RPMI8226 (cell line): ENCODE measurements at regions not wholly inside any gene's neighbourhood (a gene's known extent, or its start where the extent isn't known, plus 50 kb on each side); places are given as distances from the start of the nearest gene placed in this dataset.

ENCODE experiments used
- DNase-seq: peaks from one replicate; pipeline ENCODE4 v3.0.0-alpha.2; 2015

DNA sequence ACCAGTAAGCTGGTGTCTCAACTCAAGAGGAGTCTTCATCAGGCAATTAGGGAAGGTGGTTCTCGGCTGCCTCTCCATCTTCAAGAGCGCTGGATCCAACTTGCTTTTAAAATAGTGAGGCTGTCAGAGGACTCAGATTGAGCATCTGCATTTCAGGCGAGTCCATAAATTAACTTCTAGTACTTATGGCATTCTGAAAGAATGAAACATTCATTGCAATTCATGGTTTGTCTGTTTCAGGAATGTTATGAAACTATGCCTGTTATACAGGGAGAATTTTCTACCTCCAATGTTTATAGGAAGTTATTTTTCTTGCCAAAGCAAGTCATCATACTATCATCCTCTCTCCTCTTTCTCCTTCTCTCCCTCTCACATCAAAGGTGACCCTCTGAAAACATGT lies 883.2 kb downstream of the SLC4A3 start:
- no peak for DNase-seq

DNA sequence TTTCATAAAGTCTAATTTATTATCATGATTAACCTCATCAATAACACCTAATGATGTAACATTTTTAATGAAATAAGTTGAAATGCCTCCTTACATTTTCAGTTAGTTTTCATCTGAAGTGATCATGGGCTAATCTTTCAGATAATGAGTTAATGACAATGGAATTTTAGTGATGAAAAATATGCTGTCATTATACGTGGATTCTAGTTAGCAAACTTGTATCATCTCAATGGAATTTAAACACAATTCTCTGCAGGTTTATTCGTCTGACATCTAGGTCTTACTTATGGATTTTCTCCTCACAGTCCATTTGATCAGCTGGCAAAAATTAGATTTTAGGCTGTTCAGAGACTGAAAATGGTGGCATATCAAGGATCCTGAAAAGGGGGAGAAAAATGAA lies 885.0 kb downstream of the SLC4A3 start:
- no peak for DNase-seq

DNA sequence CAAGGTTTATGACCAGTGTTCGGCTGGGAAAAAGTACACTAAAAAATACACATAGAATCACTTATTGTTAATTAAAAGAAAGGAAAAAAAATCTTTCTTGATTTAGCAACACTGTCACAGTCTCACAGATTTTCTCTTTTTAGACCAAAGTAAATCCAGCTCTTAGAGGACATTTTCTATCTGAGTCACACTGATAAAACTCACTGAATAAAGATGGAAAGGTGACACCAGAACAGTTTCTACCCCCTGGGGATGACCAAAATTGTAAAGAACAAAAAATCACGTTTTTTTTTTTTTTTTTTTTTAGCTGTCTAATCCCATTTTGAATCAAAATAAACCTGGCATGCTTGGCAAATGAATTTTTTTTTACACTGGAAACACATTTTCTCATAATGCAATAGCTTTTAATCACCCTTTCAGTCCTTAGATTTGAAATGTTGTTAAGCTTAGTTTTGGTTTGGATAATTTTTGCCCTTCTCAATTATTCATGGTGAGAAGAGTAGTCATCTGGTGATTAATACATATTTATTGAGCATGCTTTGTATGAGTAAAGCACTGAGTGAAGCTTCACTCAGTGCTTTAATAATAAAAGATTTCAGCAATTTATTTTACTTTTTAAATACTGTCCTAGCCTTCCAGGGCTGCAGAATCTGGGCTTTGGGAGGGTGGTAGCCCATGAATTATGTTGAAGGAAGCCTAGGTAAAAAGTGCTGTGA lies 886.3 kb downstream of the SLC4A3 start:
- DNase-seq, result no peak

DNA sequence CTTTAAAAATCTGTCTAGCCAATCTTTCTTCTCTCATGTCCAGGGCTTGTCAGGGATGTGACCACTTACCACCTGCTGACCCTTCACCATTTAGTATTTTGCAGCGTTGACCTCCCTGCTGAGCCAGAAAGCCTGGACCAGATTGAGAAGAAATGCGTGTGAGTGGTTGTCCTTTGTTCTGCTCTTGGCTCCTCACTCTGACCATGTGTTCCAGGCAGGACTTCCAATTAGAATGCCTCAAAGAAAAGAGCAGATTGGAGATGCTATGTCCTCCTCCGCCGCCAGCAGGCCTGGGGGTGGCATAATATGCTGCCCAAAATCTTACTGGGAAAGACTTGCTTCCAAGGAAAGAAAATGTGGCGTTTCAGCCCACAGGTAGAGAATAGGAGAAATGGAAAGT lies 894.1 kb downstream of the SLC4A3 start:
- DNase-seq, result no peak

DNA sequence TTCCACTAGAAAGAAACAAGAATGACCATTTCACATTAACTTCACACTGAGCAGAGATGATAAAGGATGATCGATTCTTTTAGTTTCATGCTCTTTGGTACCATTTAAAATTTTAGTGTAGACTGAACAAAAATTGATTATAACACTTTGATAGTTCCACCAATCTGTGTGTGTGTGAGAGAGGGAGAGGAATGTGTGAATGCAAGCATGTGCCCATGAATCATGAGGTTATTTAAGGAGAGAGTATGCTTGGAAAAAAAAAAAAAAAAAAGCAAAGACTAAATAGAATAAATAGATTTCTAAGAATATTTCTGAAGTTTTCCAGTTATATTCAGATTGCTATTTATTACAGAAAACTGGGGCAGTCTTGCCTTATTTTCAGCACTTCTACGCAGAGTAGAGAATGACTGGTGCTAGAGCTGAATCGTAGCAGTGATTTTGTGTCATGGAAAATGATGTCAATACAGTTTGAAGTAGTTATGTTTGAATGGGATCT lies 900.8 kb downstream of the SLC4A3 start:
- DNase-seq, result no peak

DNA sequence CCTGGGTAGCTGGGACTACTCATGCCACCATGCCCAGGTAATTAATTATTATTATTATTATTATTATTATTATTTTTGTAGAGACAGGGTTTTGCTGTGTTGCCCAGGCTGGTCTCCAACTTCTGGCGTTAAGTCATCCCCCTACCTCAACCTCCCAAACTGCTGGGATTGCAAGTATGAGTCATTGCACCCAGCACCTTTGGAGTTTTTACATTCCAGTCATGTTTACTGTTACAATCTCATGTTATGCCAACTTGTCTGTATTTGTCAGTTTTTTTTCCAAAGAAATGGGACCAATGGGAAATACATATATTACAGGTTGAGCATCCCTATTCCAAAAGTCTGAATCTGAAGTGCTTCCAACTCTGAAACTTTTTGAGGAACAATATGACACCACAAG lies 903.8 kb downstream of the SLC4A3 start:
- DNase-seq, result no peak

DNA sequence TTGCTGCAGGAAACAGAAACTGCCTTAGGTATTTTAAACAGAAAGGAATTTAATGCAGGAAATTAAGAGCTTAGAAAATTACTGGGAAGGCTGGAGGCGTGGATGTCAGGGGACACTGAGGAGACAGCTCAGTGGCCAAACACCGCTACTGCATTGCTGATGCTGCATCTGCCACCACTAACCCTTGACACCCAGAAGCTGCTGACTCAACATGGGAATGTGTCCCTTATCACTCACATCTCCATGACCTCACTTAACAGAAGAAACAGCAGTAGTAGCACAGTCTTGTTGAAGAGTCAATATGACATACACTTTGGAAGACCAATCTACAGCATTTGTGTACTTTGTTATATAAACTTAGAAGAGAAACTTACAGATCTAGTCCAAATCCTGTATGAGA lies 906.1 kb downstream of the SLC4A3 start:
- no peak for DNase-seq

DNA sequence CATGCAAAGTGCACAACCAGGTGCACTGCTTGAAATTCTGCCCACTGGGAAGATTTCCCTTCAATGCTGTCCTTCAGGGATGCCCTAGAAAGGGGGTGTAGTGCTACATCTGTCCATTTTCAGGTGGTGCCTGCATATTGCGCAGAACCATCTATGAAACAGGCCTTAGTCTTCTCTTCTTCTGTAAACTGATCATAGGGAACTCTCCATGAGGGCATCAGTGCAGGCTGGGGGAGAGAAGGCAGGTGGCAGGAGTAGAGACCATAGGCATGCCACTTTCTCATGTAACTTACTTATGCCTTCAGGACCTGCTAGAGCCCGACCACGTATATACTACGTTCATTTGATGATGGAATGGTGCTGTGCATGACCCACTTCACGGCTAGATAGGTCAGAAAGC lies 912.1 kb downstream of the SLC4A3 start:
- DNase-seq, result no peak

DNA sequence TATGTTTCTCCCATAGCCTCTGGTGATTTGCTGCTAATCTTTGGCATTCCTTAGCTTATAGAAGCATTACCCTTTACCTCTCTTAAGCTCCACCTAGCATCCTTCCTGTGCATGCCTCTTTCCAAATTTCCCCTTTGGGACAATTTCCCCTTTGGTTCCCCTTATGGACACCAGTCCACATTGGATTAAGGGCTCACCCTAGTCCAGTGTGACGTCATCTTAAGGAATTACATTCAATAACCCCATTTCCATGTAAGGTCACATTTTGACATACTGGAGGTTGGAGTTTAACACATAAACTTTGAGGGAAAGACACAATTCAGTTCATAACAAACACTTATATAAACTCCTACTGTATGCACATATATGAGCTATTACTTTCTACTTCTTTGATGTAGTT lies 916.6 kb downstream of the SLC4A3 start:
- DNase-seq, result no peak

DNA sequence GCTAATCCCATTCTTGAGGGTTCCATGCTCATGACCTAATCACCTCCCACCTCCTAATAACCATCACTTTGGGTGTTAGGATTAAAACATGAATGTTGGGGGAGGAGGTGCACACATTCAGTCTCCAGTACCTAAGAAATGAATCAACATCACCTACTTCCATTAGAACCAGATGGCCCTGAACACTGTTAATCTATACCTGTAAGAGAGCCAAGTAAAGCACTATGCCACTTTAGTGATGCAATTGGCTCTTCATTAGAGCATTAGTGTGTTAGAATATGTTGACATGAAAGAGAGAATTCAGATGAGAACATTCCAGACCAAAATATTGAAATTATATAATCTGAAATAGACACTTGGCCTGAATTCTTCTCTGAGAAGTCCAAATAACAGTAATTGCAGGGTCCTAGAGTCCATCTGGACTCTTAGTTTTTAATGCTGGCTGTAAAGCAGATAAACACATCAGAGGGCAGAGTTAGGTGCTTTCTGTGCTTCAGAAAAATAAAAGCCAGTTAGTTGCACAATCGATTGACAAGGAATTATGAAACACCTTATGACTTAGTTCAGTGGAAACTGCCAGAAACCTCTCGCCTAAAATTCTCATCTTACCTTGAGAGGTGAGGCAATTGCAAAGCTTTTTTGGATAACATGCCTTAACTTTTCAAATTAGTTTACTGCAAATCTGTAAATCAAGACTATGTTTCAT lies 923.7 kb downstream of the SLC4A3 start:
- no peak for DNase-seq

DNA sequence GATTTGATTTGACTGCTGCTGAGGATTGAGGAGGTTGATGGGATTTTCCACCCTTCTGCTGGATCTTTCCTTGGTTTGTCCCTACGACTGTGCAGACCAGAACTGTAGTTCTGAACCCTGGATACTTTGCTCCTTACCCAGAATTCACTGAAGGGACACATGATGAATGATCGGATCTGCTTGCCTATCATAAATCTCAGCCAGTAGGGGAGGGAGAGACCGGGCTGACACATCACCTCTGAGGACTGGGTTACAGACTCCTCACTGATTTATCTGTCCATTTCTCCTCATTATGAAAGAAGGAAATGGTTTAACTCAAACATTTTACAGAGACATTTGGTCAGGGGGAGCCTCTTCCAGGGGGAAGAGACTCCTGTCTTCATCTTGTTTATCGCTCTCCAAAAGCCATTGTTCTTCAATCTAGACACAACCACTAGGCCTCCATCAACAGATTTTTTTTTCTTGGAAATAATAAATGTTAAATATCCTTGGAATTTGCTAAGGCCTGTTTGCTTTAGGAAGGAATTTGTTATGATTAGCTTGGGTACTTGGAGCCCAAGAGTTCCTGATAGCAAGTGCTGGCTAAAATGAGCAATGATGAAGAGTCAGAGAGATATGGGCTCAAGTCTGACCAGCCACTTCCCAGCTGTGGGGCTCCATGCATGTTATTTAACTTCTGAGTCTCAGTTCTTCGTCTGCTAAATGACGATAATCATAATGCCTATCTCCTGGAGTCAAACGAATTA lies 925.5 kb downstream of the SLC4A3 start:
- no peak for DNase-seq

DNA sequence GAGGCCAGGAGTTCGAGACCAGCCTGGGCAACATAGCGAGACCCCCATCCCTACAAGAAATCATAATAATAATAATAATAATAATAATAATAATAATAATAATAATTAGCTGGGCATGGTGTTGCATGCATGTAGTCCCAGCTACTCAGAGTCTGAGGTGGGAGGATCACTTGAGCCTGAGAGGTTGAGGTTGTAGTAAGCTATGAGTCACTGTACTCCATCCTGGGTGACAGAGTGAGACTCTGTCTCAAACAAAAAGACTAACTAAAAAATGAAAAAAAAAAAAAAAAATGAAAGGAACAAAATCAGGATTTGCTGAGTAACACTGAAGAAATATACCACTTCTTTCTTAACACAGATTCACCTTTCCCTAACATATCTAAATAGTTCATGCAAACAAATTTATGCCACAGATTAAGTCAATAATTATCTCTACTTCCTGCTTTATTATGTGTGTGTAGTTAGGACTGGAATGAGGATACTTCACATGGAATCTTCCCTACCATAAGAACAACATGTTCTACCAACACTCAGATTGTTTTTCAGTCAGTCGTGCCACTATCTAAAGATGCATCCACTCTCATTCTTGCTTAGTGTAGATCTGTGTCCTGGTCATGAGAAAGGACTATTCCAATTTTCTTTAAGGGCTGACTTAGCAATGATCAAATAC lies 928.7 kb downstream of the SLC4A3 start:
- DNase-seq, result no peak

DNA sequence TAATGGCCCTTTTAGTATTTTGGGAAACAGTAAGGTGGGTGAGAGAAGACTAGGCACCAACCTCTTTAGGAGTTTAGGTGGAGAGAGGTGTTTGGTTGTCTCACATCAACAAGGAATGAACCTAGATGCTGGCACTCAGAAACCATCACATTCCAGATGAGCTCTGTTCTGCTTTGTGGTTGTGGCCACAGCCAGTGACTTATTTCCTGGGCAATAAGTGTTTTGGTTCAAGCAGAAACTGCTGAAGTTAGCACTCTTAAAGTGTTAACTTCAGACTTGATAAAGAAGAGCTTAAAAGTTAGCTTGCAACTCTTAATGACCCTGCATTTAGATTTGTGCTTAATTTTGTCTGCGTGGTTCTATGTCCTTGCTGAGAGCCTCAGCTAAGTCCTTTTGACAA lies 929.2 kb downstream of the SLC4A3 start:
- no peak for DNase-seq

DNA sequence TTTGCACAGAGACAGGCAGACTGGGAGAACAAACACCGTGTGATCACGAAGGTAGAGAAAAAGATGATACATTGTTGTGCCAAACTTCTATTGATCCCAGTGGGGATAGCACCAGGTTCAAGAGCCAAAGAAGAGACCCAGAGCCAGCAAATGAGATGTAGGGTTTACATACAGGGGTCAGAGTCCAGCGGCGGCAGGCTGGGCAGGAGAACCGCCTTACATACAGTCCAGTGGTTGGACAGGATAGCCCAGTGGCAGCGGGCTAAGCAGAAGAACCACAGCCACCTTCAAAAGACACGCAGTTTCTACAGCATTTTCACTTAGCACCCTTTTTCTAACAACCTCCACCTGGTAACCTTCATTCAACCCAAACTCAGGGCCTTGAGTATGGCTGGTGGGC lies 932.8 kb downstream of the SLC4A3 start:
- DNase-seq, result no peak

DNA sequence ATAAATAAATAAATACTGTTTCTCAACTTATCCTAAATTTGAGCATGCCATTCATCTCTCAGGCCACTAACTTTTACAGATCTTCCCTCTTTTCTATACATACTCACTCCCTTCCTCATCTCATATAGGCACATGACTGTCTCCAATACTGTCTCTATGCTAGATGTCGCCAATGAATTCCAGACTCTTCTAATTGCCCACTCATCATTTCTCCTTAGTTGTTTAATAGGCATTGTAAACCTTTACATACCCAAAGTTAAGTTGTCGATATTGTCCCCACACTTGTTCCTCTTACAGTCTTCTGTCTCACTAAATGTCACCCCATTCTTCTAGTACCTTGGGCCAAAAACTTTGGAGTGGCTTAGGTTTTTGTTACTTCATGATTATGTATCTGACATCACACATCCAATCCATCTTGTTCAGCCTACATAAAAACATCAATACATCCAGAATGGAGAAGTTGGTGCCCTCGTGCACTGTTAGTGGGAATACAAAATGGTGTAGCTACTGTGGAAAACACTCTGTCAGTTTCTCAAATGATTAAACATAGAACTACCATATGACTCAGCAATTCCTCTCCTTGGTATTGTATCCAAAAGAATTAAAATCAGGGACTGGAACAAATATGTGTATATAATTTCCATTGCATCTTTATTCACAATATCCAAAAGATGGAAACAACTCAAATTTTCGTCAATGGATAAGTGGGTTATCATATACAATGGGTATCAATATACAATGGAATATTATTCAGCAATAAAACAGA lies 935.1 kb downstream of the SLC4A3 start:
- no peak for DNase-seq

DNA sequence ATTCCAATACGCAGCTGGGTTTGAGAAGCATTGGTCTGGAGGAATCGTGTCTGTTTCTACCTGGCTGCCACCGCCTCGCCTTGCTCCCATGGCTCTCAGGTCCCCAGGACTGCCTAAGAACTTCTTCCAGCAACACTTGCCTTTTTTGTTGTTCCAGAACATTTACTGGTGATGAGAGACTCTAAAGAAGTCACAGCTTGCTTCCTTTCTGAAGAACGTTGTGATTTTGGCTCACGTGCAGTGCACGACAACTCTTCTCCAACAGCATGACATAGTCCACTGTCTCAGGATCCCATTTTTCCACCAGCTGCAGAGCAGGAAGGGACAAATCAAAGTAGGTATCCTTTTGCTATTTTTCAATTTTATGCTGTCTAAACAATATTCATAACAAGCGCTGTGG lies 940.9 kb downstream of the SLC4A3 start:
- no peak for DNase-seq

DNA sequence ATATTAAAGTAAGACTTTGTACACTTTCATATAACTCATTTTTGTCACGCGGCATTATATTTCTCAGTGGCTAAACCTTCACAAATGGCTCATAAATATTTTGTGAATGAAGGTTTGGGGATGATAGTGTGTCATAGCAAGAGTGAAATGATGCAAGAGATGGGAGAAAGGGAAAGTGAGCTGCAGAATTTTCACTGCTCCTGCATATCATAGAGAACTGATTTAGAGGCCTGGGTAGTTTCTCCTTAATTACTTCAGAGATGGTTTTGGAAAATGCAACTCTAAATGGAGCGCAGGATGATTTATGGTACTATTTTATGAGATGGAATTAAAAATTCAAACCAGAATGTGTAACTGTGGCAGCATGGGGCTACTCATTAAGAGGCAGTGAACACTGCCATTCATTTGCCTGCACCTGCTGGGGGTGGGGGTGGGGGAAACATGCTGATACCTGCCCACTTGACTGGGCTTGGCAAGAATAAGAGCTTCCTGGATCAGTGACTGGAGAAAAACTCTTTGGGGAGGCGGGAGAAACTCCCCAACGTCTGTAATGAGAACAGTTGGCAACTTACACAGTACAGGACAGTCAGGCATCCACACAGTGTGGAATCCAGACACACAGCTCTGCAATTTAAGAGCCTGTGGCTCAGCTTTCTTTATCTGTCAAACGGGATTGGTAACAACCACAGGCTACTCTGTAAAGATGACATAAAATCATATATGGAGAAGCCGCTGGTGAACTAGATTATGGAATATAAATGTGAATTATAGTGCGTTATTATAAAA lies 941.9 kb downstream of the SLC4A3 start:
- DNase-seq, result no peak

DNA sequence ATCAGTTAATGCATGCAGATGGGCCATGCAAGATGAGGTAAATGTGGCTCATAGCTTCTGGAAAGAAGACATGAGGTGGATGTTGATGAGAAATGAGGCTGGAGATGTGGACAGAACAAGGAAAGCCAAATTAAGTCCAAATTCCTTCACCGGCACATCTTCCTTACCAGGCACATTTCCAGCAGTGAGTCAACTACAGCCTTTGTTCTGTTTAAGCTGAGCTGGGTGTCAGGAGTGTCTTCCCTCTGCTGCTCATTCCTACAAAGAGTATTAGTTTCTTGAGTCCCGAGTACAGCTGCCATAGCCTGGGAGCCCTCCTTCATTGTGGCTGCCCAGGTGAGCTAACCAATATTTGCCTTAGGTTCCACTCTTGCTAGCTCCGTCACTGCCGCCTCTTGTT lies 945.0 kb downstream of the SLC4A3 start:
- DNase-seq, result no peak

DNA sequence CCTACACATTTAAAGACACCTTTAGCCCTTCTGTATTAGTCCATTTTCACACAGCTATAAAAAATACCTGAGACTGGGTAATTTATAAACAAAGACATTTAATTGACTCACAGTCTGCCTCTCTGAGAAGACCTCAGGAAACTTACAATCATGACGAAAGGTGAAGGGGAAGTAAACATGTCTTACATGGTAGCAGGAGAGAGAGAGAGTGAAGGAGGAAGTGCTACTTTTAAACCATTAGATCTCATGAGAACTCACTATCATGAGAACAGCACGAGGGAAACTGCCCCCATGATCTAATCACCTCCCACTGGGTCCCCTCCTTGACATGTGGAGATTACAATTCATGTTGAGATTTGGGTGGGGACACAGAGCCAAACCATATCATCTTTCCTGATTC lies 946.6 kb downstream of the SLC4A3 start:
- DNase-seq, result no peak

DNA sequence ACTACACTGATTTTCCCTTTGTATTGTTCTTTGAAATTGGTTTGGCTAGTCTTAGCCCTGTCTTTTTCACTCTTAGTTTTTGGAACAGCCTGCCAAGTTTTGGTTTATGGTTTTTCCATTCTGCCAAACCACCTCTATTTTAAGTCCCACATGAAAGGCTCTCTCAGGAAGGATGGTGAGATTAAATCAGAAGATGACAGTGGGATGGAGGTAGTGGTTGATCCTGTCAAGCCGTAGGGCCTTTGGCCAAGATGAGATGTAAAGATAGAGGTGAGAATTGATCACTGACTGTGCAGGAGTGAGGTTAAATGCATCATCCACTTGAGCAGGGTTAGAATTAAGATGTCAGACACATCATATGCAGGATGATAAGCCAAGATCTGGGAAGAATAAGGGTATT lies 948.5 kb downstream of the SLC4A3 start:
- DNase-seq, result no peak

DNA sequence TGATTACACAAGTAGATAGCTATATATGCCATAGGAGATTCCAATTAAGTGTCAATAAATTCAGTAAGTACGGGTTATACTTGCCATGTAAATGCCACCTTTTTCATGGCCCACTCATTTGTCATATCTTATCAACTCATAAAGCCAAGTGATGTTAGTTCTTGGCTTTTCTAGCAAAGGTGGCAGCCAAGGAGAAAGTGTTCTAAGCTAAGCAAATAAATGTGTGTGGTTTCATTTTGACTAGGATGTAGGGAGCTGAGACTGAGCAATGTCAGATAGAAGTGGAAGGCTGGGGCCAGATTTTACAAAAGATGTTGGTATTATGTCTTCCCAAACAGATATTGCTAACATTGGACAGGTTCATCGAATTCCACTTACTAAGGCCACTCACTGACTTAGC lies 952.0 kb downstream of the SLC4A3 start:
- DNase-seq, result no peak

DNA sequence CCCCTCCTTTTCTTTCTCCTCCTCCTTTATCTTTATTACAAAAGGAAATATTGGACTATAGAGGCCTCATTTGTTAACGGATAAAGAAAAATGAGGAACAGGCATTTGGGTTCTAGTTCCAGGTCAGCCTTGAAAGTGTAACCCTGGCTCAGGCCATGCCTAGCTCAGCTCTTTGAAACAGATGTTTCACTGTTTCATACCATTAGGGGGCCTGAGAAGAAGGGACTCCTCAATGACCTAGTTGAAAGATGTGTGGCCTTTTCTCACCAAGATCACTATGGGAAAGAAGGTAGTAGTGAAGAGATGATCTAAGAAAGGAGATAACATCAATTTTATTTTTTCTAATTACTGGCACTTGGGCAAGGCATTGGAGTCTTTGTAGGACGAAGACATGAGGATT lies 952.7 kb downstream of the SLC4A3 start:
- DNase-seq, result no peak
